B cell (primary cell): ENCODE measurements at regions not wholly inside any gene's neighbourhood (a gene's known extent, or its start where the extent isn't known, plus 50 kb on each side); places are given as distances from the start of the nearest gene placed in this dataset.

Experiments
- EZH2 ChIP-seq: IDR thresholded peaks from 2 replicates; pipeline ENCODE4 v1.6.1; 2012; ENCODE audit warnings: borderline replicate concordance, low read depth, mild to moderate bottlenecking, moderate library complexity, low read length; ENCODE audit not compliant: insufficient read depth, poor library complexity, severe bottlenecking
- TF ChIP-seq, protein P1 (sequence below): fragments of 200-600 bp; IDR thresholded peaks from one replicate; pipeline ENCODE4 v1.8.0; 2022; ENCODE audit warnings: antibody characterized with exemption, mild to moderate bottlenecking

DNA sequence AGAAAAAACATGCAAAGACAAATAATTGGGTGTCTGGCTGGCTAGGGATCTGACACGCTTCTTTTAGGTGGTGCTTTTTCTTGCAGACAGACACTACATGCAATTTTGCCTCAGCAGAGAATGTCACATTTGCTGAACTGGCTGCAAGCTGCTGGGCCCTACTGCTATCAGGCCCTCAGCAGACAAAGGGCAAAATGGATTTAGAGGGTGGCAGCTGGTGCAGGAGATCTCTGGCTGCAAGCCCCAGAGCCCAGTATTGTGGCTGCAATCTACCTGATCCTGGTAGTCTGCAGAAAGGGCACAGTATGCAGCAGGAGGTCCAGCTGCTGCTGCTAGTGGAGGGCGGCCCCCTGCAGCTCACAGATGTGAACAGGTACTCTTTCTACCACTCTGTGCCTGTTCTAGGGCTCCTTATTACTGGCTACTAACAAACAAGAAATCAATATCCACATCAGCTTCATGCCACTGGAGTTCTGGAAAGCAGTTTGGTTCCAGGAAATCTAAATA is 796.7 kb upstream of the CELF4 start:
- TF ChIP-seq, protein P1, sequence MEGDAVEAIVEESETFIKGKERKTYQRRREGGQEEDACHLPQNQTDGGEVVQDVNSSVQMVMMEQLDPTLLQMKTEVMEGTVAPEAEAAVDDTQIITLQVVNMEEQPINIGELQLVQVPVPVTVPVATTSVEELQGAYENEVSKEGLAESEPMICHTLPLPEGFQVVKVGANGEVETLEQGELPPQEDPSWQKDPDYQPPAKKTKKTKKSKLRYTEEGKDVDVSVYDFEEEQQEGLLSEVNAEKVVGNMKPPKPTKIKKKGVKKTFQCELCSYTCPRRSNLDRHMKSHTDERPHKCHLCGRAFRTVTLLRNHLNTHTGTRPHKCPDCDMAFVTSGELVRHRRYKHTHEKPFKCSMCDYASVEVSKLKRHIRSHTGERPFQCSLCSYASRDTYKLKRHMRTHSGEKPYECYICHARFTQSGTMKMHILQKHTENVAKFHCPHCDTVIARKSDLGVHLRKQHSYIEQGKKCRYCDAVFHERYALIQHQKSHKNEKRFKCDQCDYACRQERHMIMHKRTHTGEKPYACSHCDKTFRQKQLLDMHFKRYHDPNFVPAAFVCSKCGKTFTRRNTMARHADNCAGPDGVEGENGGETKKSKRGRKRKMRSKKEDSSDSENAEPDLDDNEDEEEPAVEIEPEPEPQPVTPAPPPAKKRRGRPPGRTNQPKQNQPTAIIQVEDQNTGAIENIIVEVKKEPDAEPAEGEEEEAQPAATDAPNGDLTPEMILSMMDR: no peak
- no peak for TF ChIP-seq EZH2
